Heart right ventricle (tissue), 16 donors: ENCODE measurements at regions not wholly inside any gene's neighbourhood (a gene's known extent, or its start where the extent isn't known, plus 50 kb on each side); places are given as distances from the start of the nearest gene placed in this dataset.
A peak's percentile ranks its signal among the peaks of the same experiment; 100 is the strongest.

ENCODE experiments used
- ATAC-seq, 8 donors: fragments of 200-7000 bp; cut with Tn5 transposase; one replicate each; pipeline ENCODE4 v1.9.1; 2020; ENCODE audit warnings: mild to moderate bottlenecking in 8 of 8, moderate library complexity in 8 of 8, moderate number of reproducible peaks in 1 of 8
- DNase-seq, 2 donors: peaks; one replicate each; pipeline ENCODE4 v3.0.0-alpha.2; 2020
- H3K27ac ChIP-seq, 10 donors: fragments of 200-600 bp; sonication (generic) in 2 of 10; one replicate each; pipeline versions ENCODE4 v1.5.0 to v1.8.0; 2020 to 2022; ENCODE audit warnings: mild to moderate bottlenecking in 3 of 10
- H3K27me3 ChIP-seq, 7 donors: fragments of 200-600 bp; one replicate each; pipeline ENCODE4 v1.8.0; 2021 to 2022; ENCODE audit warnings: mild to moderate bottlenecking in 2 of 7
- H3K36me3 ChIP-seq, 9 donors: fragments of 200-600 bp; sonication (generic) in 1 of 9; one replicate each; pipeline versions ENCODE4 v1.5.0 to v1.8.0; 2020 to 2022; ENCODE audit warnings: mild to moderate bottlenecking in 2 of 9
- H3K4me1 ChIP-seq, 9 donors: fragments of 200-600 bp; sonication (generic) in 1 of 9; one replicate each; pipeline versions ENCODE4 v1.5.0 to v1.8.0; 2020 to 2022; ENCODE audit warnings: mild to moderate bottlenecking in 4 of 9
- H3K4me3 ChIP-seq, 10 donors: fragments of 200-600 bp; sonication (generic) in 2 of 10; one replicate each; pipeline versions ENCODE4 v1.5.0 to v1.8.0; 2020 to 2022; ENCODE audit warnings: mild to moderate bottlenecking in 7 of 10, moderate library complexity in 2 of 10
- H3K9me3 ChIP-seq, 11 donors: fragments of 200-600 bp in 10 of 11; sonication (generic) in 2 of 11; one replicate each; pipeline versions ENCODE4 v1.5.0 to v1.8.0; 2013 to 2022; ENCODE audit warnings: mild to moderate bottlenecking in 2 of 11, control low read depth in 1 of 11, moderate library complexity in 1 of 11
- WGBS, 2 donors: extraction: QIAGEN DNeasy Blood & Tissue Kit; methylation state at CpG; one replicate each; pipeline ENCODE4 v1.1.7; 2013; ENCODE audit warnings: inconsistent platforms in 1 of 2; 5-methylcytosine and 5-hydroxymethylcytosine counted together
- intact Hi-C, 10 donors: fragments of 100-400 bp; cut with DNase I; formaldehyde crosslinking; loops; one replicate each; pipeline versions ENCODE4 v1.11.1 to v1.14.2; 2022
- TF ChIP-seq, protein P1 (sequence below), 9 donors: fragments of 200-600 bp; sonication (generic) in 2 of 9; IDR thresholded peaks; one replicate each; pipeline versions ENCODE4 v1.5.0 to v1.8.0; 2021 to 2022; ENCODE audit warnings: antibody characterized with exemption in 9 of 9, mild to moderate bottlenecking in 5 of 9, moderate library complexity in 1 of 9
- donor health status: Arrhythmogenic right ventricular cardiomyopathy.
- donor health status: ischemic (EF 13 %, LVEDD 7.1; RV severe dilation, severe dysfunction).
- donor health status: healthy with polysubstance abuse.
- donor health status: DM: no; HTN: yes; CAD: no.
- donor health status: DM: no; HTN: no; CAD: no.
- donor health status: ischemic (EF 25% LVEDD 6.9; RV normal size, moderate dysfunction).
- donor health status: ischemic (EF 25% LVEDD 5.7; RV mildly dilated, moderate dysfunction).
- donor health status: healthy.
- donor health status: DM: yes; HTN: yes; CAD: no.
- donor health status: Ischemic cardiomyopathy.
- donor health status: ischemic (EF 35%, LVEDD 5.7; RV mildly dilated, moderate dysfunction).
- donor health status: nonischemic (EF 11% LVEDD 7.7; RV severe dilation, severe dysfunction).
- donor health status: DM: yes; HTN: yes; CAD: no.
- donor health status: PGD.
- donor health status: ischemic (EF 29% LVEDD 5.4; RV normal size, mild dysfunction).
- donor health status: nonischemic (EF 23%, LVEDD 6.1; RV moderate dilation, normal function).

DNA sequence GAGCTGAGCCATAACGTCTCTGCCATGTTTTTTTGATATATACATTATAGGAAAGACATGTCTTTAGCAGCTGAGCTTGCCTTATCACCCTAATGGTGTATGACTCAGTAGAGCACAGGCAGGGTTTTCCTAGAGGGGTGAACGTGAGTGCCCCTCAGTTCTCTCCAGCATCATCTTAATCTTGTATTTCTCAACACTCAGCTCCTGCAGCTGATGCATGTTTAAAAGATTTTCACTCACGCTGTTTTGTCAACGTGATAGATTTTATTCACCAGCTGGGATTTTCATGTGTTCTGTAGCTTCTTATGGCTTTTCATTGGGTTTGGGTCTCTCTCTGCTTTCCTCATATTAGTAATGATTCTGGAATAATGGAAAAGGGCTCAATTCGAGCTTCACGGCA, 186.0 kb upstream of the PMFBP1 start:
- H3K4me3 ChIP-seq: no peak overlapping the region
- peaks cover 0 to 5% (median 0%) of the 10 kb centered on the region in 11 donors for H3K9me3 ChIP-seq
- no peaks in the 10 kb centered on the region for H3K4me1 ChIP-seq
- TF ChIP-seq, protein P1, sequence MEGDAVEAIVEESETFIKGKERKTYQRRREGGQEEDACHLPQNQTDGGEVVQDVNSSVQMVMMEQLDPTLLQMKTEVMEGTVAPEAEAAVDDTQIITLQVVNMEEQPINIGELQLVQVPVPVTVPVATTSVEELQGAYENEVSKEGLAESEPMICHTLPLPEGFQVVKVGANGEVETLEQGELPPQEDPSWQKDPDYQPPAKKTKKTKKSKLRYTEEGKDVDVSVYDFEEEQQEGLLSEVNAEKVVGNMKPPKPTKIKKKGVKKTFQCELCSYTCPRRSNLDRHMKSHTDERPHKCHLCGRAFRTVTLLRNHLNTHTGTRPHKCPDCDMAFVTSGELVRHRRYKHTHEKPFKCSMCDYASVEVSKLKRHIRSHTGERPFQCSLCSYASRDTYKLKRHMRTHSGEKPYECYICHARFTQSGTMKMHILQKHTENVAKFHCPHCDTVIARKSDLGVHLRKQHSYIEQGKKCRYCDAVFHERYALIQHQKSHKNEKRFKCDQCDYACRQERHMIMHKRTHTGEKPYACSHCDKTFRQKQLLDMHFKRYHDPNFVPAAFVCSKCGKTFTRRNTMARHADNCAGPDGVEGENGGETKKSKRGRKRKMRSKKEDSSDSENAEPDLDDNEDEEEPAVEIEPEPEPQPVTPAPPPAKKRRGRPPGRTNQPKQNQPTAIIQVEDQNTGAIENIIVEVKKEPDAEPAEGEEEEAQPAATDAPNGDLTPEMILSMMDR (IDR thresholded peaks at IDR 0.05): no peak
- intact Hi-C loops: no loop called here
- ATAC-seq: no peak
- DNase-seq: no peak
- H3K36me3 ChIP-seq: no peaks in the 10 kb centered on the region
- no peaks in the 10 kb centered on the region for H3K27me3 ChIP-seq
- H3K27ac ChIP-seq: no peak overlapping the region
- WGBS, 2 donors: 68 to 72% methylated on average over 6 of the region's 6 CpGs

DNA sequence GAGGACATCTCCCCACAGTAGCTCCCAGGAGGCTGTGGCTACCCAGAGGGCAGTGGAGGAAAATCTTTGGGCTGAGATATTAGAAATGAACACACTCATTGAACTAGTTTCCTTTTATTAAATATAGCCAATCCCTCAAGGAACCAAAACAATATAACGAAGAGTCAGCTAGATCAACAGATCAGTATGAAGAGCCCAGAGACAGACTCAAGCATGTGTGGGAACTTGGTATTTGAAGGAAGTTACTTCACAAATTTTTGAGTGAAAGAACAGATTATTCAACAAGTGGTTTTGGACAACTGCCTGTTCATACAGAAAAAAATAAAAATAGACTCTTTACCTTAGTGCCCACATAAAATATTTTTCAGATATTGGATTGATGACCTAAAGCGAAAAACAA, 183.6 kb upstream of the PMFBP1 start:
- Histone ChIP-seq H3K36me3 (no peaks in the 10 kb centered on the region), H3K4me1 (no peaks in the 10 kb centered on the region), H3K9me3 (peaks cover 0 to 5% (median 0%) of the 10 kb centered on the region in 11 donors), H3K27me3 (no peaks in the 10 kb centered on the region), H3K27ac (no peak overlapping the region), H3K4me3 (no peak overlapping the region)
- intact Hi-C loops: no loop called here
- ATAC-seq (no peak), DNase-seq (no peak)
- TF ChIP-seq, protein P1 (IDR thresholded peaks at IDR 0.05): no peak
- 82 to 87% methylated on average over 2 of the region's 2 CpGs for WGBS, 2 donors

DNA sequence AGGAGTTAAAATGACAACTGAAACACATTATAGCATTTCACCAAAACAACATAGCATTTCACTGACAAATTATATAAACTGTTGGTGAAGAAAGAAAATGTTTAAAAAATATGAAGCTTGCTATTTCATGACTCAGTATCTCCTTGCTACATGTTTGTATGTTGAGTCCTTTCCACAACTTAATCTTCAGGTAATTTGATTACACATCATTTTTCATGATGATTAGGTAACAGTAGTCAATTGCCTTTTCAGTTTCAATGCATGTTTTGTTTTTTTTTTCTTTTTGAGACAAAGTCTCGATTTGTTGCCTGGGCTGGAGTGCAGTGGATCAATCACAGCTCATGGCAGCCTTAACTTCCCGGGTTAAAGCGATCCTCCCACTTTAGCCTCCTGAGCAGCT, 177.8 kb upstream of the PMFBP1 start:
- intact Hi-C loops: no loop called here
- Histone ChIP-seq H3K4me1 (no peaks in the 10 kb centered on the region), H3K27ac (no peak overlapping the region), H3K27me3 (no peaks in the 10 kb centered on the region), H3K36me3 (no peaks in the 10 kb centered on the region), H3K4me3 (no peak overlapping the region), H3K9me3 (peaks cover 0 to 5% (median 0%) of the 10 kb centered on the region in 11 donors)
- TF ChIP-seq, protein P1 (IDR thresholded peaks at IDR 0.05): no peak
- WGBS, 2 donors: 90 to 95% methylated on average over 3 of the region's 3 CpGs
- ATAC-seq (no peak), DNase-seq (no peak)

DNA sequence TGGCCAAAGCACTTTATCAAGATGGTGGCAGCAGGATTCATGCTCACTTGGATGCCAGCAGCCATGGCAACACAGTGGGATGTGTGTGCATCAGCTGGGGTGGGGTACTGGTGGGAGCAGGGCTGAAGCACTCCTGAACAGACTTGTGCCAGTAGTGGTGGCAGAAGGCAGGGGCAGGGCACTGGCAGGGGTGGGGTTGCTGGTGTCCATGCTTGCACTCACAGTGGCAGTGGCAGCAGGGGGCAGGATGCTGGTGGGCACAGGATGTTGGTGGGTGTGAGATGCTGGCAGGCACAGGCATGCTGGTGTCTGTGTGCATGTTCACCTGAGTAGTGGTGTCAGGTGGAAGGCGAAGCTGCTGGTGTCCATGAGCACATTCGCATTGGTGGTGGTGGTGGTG, 161.0 kb upstream of the PMFBP1 start:
- Histone ChIP-seq H3K9me3 (peaks cover 0 to 53% (median 4%) of the 10 kb centered on the region in 11 donors), H3K4me3 (no peak overlapping the region), H3K36me3 (no peaks in the 10 kb centered on the region), H3K27ac (no peak overlapping the region), H3K4me1 (no peaks in the 10 kb centered on the region), H3K27me3 (no peaks in the 10 kb centered on the region)
- WGBS, 2 donors: 75 to 99% methylated on average over 2 of the region's 2 CpGs
- DNase-seq (no peak), ATAC-seq (peak in 1 of 8 donors; percentile 10)
- intact Hi-C loops: no loop called here
- TF ChIP-seq, protein P1 (IDR thresholded peaks at IDR 0.05): no peak
